Lung (tissue), 11 donors: ENCODE measurements at regions not wholly inside any gene's neighbourhood (a gene's known extent, or its start where the extent isn't known, plus 50 kb on each side); places are given as distances from the start of the nearest gene placed in this dataset.

ENCODE experiments used
- ATAC-seq: fragments of 200-7000 bp; cut with Tn5 transposase; one replicate; pipeline ENCODE4 v1.9.1; 2020; ENCODE audit warnings: moderate number of reproducible peaks; ENCODE audit not compliant: insufficient read depth, low FRiP score
- DNase-seq, 3 donors: peaks; one replicate each; pipeline ENCODE4 v3.0.0-alpha.2; 2013 to 2017
- H3K27ac ChIP-seq, 2 donors: one replicate each; pipeline ENCODE4 v1.5.1; 2013; ENCODE audit warnings: mild to moderate bottlenecking in 2 of 2, moderate library complexity in 2 of 2, control low read depth in 1 of 2, inconsistent platforms in 1 of 2, low read depth in 1 of 2, low read length in 1 of 2
- H3K27me3 ChIP-seq, 3 donors: one replicate each; pipeline ENCODE4 v1.5.1; 2013; ENCODE audit warnings: low read length in 2 of 3; ENCODE audit not compliant: control insufficient read depth in 3 of 3, insufficient read depth in 3 of 3
- H3K36me3 ChIP-seq, 4 donors: one replicate each; pipeline ENCODE4 v1.5.1; 2013; ENCODE audit warnings: low read length in 4 of 4, mild to moderate bottlenecking in 1 of 4, moderate library complexity in 1 of 4; ENCODE audit not compliant: control insufficient read depth in 4 of 4, insufficient read depth in 4 of 4
- H3K4me1 ChIP-seq, 5 donors: one replicate each; pipeline ENCODE4 v1.5.1; 2013; ENCODE audit warnings: low read length in 5 of 5, mild to moderate bottlenecking in 2 of 5, moderate library complexity in 1 of 5; ENCODE audit not compliant: control insufficient read depth in 5 of 5, insufficient read depth in 5 of 5
- H3K4me3 ChIP-seq: one replicate; pipeline ENCODE4 v1.5.1; 2013; ENCODE audit warnings: mild to moderate bottlenecking, control low read depth, moderate library complexity
- H3K9ac ChIP-seq, 2 donors: one replicate each; pipeline ENCODE4 v1.5.1; 2013; ENCODE audit warnings: low read length in 2 of 2, control low read depth in 1 of 2; ENCODE audit not compliant: insufficient read depth in 1 of 2
- H3K9me3 ChIP-seq, 4 donors: one replicate each; pipeline ENCODE4 v1.5.1; 2013; ENCODE audit warnings: low read length in 3 of 4, mild to moderate bottlenecking in 1 of 4, moderate library complexity in 1 of 4; ENCODE audit not compliant: control insufficient read depth in 4 of 4, insufficient read depth in 3 of 4
- WGBS, 2 donors: extraction: QIAGEN DNeasy Blood & Tissue Kit; methylation state at CpG; one replicate each; pipeline ENCODE4 v1.1.7; 2013; 5-methylcytosine and 5-hydroxymethylcytosine counted together
- TF ChIP-seq, protein P1 (sequence below): IDR thresholded peaks from 2 replicates; pipeline ENCODE4 v1.5.1; 2012; ENCODE audit warnings: mild to moderate bottlenecking; ENCODE audit errors: control extremely low read depth, extremely low read depth
- donor health status: control.
- donor health status: control.
- donor health status: Bipolar disorder and iron deficiency.
- donor health status: healthy.
- donor health status: DM: yes; HTN: yes; CAD: no.

DNA sequence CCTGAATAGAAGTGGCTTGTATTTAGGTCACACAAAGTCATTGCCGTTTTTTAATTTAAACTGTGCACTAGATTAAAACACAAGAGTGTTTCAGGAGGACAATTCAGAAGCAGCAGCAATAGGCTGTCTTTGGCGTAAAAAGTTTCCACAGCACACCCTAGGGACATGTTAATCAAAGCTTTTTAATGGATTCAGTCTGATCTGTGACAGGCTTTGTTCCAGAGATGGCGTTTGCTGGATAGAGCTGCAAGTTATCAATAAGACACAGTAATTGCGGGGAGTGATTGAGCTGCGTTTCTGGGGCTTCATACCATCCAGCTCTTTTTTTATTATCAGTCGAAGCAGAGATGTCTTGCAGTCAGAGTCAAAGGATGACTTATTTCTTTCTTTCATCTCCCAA, 300.3 kb downstream of the ZNF608 start:
- ATAC-seq (no peak), DNase-seq (no peak)
- H3K27me3 ChIP-seq = no peaks in the 10 kb centered on the region
- H3K36me3 ChIP-seq = no peaks in the 10 kb centered on the region
- no peaks in the 10 kb centered on the region for H3K4me1 ChIP-seq
- H3K9me3 ChIP-seq = no peaks in the 10 kb centered on the region
- TF ChIP-seq, protein P1, sequence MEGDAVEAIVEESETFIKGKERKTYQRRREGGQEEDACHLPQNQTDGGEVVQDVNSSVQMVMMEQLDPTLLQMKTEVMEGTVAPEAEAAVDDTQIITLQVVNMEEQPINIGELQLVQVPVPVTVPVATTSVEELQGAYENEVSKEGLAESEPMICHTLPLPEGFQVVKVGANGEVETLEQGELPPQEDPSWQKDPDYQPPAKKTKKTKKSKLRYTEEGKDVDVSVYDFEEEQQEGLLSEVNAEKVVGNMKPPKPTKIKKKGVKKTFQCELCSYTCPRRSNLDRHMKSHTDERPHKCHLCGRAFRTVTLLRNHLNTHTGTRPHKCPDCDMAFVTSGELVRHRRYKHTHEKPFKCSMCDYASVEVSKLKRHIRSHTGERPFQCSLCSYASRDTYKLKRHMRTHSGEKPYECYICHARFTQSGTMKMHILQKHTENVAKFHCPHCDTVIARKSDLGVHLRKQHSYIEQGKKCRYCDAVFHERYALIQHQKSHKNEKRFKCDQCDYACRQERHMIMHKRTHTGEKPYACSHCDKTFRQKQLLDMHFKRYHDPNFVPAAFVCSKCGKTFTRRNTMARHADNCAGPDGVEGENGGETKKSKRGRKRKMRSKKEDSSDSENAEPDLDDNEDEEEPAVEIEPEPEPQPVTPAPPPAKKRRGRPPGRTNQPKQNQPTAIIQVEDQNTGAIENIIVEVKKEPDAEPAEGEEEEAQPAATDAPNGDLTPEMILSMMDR = no peak
- H3K9ac ChIP-seq = no peak overlapping the region
- H3K4me3 ChIP-seq = no peak overlapping the region
- no peak overlapping the region for H3K27ac ChIP-seq
- WGBS, 2 donors = 90 to 92% methylated on average over 6 of the region's 6 CpGs

DNA sequence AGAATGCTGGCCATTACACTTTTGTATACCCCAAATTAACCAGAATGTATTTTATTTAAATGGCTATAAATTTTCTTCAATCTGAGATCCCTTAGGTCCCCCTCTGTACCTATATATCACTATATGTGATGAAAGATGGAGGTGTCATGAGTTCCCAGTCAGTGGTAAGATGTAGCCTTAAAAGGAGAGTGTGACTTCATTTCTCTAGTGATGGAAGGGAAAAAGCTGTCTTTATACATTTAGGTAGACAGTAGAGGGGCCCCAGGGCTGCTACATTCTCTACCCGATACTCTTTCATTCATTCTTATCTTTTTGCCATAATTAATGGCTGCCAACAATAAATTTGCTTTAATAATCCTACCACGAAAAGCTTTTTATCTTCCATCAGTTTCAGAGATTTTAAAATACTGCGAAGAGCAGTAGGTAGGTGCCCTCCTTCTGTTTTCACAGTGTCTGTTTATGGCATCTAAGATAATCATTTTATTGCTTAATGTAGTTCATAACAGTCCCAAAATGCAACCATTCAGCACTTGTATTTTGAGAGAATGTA, 301.3 kb downstream of the ZNF608 start:
- DNase-seq = no peak
- H3K27ac ChIP-seq = no peak overlapping the region
- no peaks in the 10 kb centered on the region for H3K27me3 ChIP-seq
- 94% methylated on average over 3 of the region's 3 CpGs for WGBS, 2 donors
- TF ChIP-seq, protein P1 = no peak
- no peak for ATAC-seq
- no peaks in the 10 kb centered on the region for H3K9me3 ChIP-seq
- no peak overlapping the region for H3K4me3 ChIP-seq
- H3K36me3 ChIP-seq = no peaks in the 10 kb centered on the region
- no peak overlapping the region for H3K9ac ChIP-seq
- no peaks in the 10 kb centered on the region for H3K4me1 ChIP-seq

DNA sequence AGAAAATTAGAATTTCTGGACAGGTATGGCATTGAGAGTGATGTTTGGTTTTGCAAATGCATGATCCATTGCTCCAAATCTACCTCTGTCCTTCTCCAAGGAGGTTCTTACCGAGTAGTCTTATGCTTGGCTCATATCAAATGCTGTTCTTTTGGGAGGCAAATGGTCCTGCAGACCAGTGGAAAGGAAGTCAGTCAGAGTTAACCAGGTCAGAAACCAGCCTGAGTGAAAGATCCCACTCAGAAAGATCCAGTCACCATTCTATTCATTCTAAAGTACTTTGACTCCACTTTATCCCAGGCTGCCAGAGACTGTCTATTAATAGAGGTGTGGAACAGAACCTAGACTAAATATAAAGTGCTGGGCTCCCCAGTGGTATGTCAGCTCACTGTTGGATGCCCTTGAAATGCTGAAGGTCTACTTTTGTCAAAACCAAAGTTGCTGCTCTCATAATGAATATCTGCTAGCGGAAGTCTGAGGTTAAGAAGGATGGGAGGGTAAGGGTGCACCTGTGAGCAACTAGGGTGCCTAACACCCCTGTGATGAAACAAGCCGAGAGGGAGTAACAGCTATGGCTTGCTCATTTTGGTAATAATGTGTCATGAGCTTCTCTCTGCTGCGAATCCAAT, 302.2 kb downstream of the ZNF608 start:
- DNase-seq (no peak), ATAC-seq (no peak)
- H3K4me1 ChIP-seq = peaks cover 0 to 4% (median 0%) of the 10 kb centered on the region in 5 donors
- H3K9me3 ChIP-seq = no peaks in the 10 kb centered on the region
- H3K27ac ChIP-seq = no peak overlapping the region
- H3K27me3 ChIP-seq = no peaks in the 10 kb centered on the region
- no peaks in the 10 kb centered on the region for H3K36me3 ChIP-seq
- H3K9ac ChIP-seq = no peak overlapping the region
- TF ChIP-seq, protein P1 = no peak
- no peak overlapping the region for H3K4me3 ChIP-seq
- 89 to 90% methylated on average over 4 of the region's 4 CpGs for WGBS, 2 donors

DNA sequence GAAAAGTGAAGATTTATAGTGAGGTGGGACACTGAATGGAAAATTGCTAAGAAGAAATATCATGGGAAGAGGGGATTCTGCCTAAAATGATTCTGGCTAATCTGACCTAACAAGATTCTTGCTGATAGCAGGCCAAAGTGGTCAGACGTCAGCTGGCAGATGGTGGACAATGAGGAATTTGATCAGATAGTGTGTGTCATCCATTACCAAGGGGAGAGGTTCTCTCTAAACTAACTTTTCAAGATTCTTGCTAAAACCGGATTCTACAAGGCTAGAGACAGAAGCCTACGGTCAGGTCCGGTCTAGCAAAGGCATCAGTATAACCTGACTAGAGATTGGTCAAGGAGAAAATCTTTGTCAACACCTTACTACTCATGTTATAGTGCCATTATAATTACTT, 306.0 kb downstream of the ZNF608 start:
- Histone ChIP-seq H3K27ac (no peak overlapping the region), H3K4me1 (peaks cover 0 to 14% (median 7%) of the 10 kb centered on the region in 5 donors), H3K4me3 (no peak overlapping the region), H3K36me3 (no peaks in the 10 kb centered on the region), H3K9ac (no peak overlapping the region), H3K9me3 (no peaks in the 10 kb centered on the region), H3K27me3 (no peaks in the 10 kb centered on the region)
- TF ChIP-seq, protein P1 = no peak
- ATAC-seq = no peak
- WGBS, 2 donors = 95 to 98% methylated on average over 4 of the region's 4 CpGs
- no peak for DNase-seq
